Hepatocyte (in vitro differentiated cells): ENCODE measurements at regions not wholly inside any gene's neighbourhood (a gene's known extent, or its start where the extent isn't known, plus 50 kb on each side); places are given as distances from the start of the nearest gene placed in this dataset.
"Not testable (repeated sequence)": the region's sequence is repeated elsewhere in the genome, so short reads cannot be mapped to it uniquely, and the experiment has no call there.

ENCODE experiments used
- DNase-seq: peaks from one replicate; pipeline ENCODE4 v3.0.0-alpha.2; 2016; ENCODE audit warnings: low spot score
- H2AFZ ChIP-seq: fragments of 200-600 bp; sonication (generic); 2 replicates; pipeline ENCODE4 v1.6.0; 2016; ENCODE audit warnings: antibody characterized with exemption, mild to moderate bottlenecking
- H3K27ac ChIP-seq: fragments of 200-600 bp; sonication (generic); 2 replicates; pipeline ENCODE4 v1.5.1; 2016; ENCODE audit warnings: mild to moderate bottlenecking
- H3K27me3 ChIP-seq: fragments of 200-600 bp; sonication (generic); 2 replicates; pipeline ENCODE4 v1.6.1; 2016
- H3K36me3 ChIP-seq: fragments of 200-600 bp; sonication (generic); replicated peaks from 2 replicates; pipeline ENCODE4 v1.5.1; 2016; ENCODE audit warnings: low read depth; ENCODE audit not compliant: insufficient read depth
- H3K4me1 ChIP-seq: fragments of 200-600 bp; sonication (generic); 2 replicates; pipeline ENCODE4 v1.5.1; 2016; ENCODE audit warnings: mild to moderate bottlenecking, moderate library complexity; ENCODE audit not compliant: insufficient read depth
- H3K4me2 ChIP-seq: fragments of 200-600 bp; sonication (generic); 2 replicates; pipeline ENCODE4 v1.6.0; 2016
- H3K4me3 ChIP-seq: fragments of 200-600 bp; sonication (generic); 2 replicates; pipeline ENCODE4 v1.5.1; 2016; ENCODE audit warnings: mild to moderate bottlenecking
- H3K79me2 ChIP-seq: fragments of 200-600 bp; sonication (generic); 2 replicates; pipeline ENCODE4 v1.6.0; 2017; ENCODE audit warnings: mild to moderate bottlenecking
- H3K9me2 ChIP-seq: fragments of 200-600 bp; sonication (generic); replicated peaks from 2 replicates; pipeline ENCODE4 v1.6.0; 2017; ENCODE audit warnings: mild to moderate bottlenecking; ENCODE audit not compliant: insufficient read depth
- H3K9me3 ChIP-seq: fragments of 200-600 bp; sonication (generic); 2 replicates; pipeline ENCODE4 v1.5.1; 2016; ENCODE audit warnings: low read depth, mild to moderate bottlenecking
- H4K20me1 ChIP-seq: fragments of 200-600 bp; sonication (generic); 2 replicates; pipeline ENCODE4 v1.6.0; 2016; ENCODE audit warnings: mild to moderate bottlenecking; ENCODE audit not compliant: insufficient read depth, poor library complexity, severe bottlenecking
- CTCF ChIP-seq: fragments of 200-600 bp; sonication (generic); IDR thresholded peaks from 2 replicates; pipeline ENCODE4 v1.5.1; 2016; ENCODE audit warnings: antibody characterized with exemption, mild to moderate bottlenecking; ENCODE audit not compliant: poor library complexity
- EZH2 ChIP-seq: fragments of 200-600 bp; sonication (generic); IDR thresholded peaks from 2 replicates; pipeline ENCODE4 v1.6.1; 2016; ENCODE audit warnings: antibody characterized with exemption, mild to moderate bottlenecking, borderline replicate concordance
- EZH2phosphoT487 ChIP-seq: fragments of 200-600 bp; sonication (generic); IDR thresholded peaks from one replicate; pipeline ENCODE4 v1.6.1; 2018; ENCODE audit warnings: antibody characterized with exemption, mild to moderate bottlenecking, low read depth, moderate library complexity; ENCODE audit not compliant: unreplicated experiment, severe bottlenecking
- WGBS: methylation state at CpG from one replicate; pipeline ENCODE4 v1.1.6; 2016; ENCODE audit warnings: low lambda C conversion rate; ENCODE audit errors: missing lambda C conversion rate; 5-methylcytosine and 5-hydroxymethylcytosine counted together

- no peak for TF ChIP-seq EZH2
- TF ChIP-seq CTCF, result no peak
- TF ChIP-seq EZH2phosphoT487, result no peak
- no peaks in the 10 kb centered on the region for H3K36me3 ChIP-seq
- H3K4me3 ChIP-seq, result no peak overlapping the region
- H4K20me1 ChIP-seq, result no peaks in the 10 kb centered on the region
- DNase-seq, result no peak
- H2AFZ ChIP-seq, result no peak overlapping the region
- H3K27me3 ChIP-seq, result no peaks in the 10 kb centered on the region
- H3K4me2 ChIP-seq, result no peak overlapping the region
- no peaks in the 10 kb centered on the region for H3K9me2 ChIP-seq
- no peaks in the 10 kb centered on the region for H3K79me2 ChIP-seq
- H3K9me3 ChIP-seq, result no peaks in the 10 kb centered on the region
- 100% methylated on average over 2 of the region's 2 CpGs for WGBS
- H3K4me1 ChIP-seq, result no peaks in the 10 kb centered on the region
- no peak overlapping the region for H3K27ac ChIP-seq
Measured at GRCh38 chr12:83451189-83451588, 764.5 kb downstream of the TMTC2 start.

GRCh38 chr12:83434600-83434999, 747.9 kb downstream of the TMTC2 start:
- H3K27me3 ChIP-seq, result no peaks in the 10 kb centered on the region
- H3K4me2 ChIP-seq, result no peak overlapping the region
- H3K79me2 ChIP-seq, result no peaks in the 10 kb centered on the region
- DNase-seq, result no peak
- no peaks in the 10 kb centered on the region for H3K9me2 ChIP-seq
- TF ChIP-seq EZH2, result no peak
- TF ChIP-seq EZH2phosphoT487, result no peak
- no peak for TF ChIP-seq CTCF
- H3K9me3 ChIP-seq, result no peaks in the 10 kb centered on the region
- H3K4me3 ChIP-seq, result no peak overlapping the region
- H3K36me3 ChIP-seq, result no peaks in the 10 kb centered on the region
- WGBS, result 49% methylated on average over 1 of the region's 1 CpG
- no peaks in the 10 kb centered on the region for H4K20me1 ChIP-seq
- no peak overlapping the region for H2AFZ ChIP-seq
- H3K4me1 ChIP-seq, result no peaks in the 10 kb centered on the region
- no peak overlapping the region for H3K27ac ChIP-seq

- Histone ChIP-seq H3K4me1 (no peaks in the 10 kb centered on the region), H3K9me3 (no peaks in the 10 kb centered on the region), H4K20me1 (no peaks in the 10 kb centered on the region), H3K27me3 (no peaks in the 10 kb centered on the region), H3K27ac (no peak overlapping the region), H3K4me3 (no peak overlapping the region), H3K4me2 (no peak overlapping the region), H3K36me3 (no peaks in the 10 kb centered on the region), H3K9me2 (no peaks in the 10 kb centered on the region), H2AFZ (no peak overlapping the region), H3K79me2 (no peaks in the 10 kb centered on the region)
- DNase-seq, result no peak
- no peak for TF ChIP-seq EZH2phosphoT487
- no peak for TF ChIP-seq EZH2
- TF ChIP-seq CTCF, result no peak
- 93% methylated on average over 3 of the region's 3 CpGs for WGBS
Measured at GRCh38 chr12:83432176-83432719, 745.5 kb downstream of the TMTC2 start.

- H3K27ac ChIP-seq, H2AFZ ChIP-seq, H3K4me3 ChIP-seq, H3K27me3 ChIP-seq, H3K36me3 ChIP-seq, H3K79me2 ChIP-seq, DNase-seq, H4K20me1 ChIP-seq, H3K4me2 ChIP-seq, H3K9me2 ChIP-seq, H3K4me1 ChIP-seq, H3K9me3 ChIP-seq: not testable (repeated sequence)
- 92% methylated on average over 2 of the region's 2 CpGs for WGBS
Measured at GRCh38 chr12:83427586-83428136, 741.0 kb downstream of the TMTC2 start.
